ENCODE measurements at regions not wholly inside any gene's neighbourhood (a gene's known extent, or its start where the extent isn't known, plus 50 kb on each side); places are given as distances from the start of the nearest gene placed in this dataset.
A peak's percentile ranks its signal among the peaks of the same experiment; 100 is the strongest.
"Not testable (repeated sequence)": the region's sequence is repeated elsewhere in the genome, so short reads cannot be mapped to it uniquely, and the experiment has no call there.

GRCh38 chr10:114735946-114736345, 77.9 kb upstream of the ABLIM1 start:
- no peak for DNase-seq

GRCh38 chr10:114743521-114744231, 77.9 kb upstream of the FHIP2A start:
- no peak for DNase-seq

- no peak for DNase-seq
Observed at GRCh38 chr10:114746531-114746930, 75.0 kb upstream of the FHIP2A start.

GRCh38 chr10:114748241-114748640, 73.3 kb upstream of the FHIP2A start:
- no peak for DNase-seq

GRCh38 chr10:114749014-114749413, 72.6 kb upstream of the FHIP2A start:
- no peak for DNase-seq

GRCh38 chr10:114749510-114749909, 72.1 kb upstream of the FHIP2A start:
- no peak for DNase-seq

GRCh38 chr10:114751856-114752255, 69.7 kb upstream of the FHIP2A start:
- DNase-seq = no peak

- not testable (repeated sequence) for DNase-seq
Observed at GRCh38 chr10:114752570-114752969, 69.0 kb upstream of the FHIP2A start.

GRCh38 chr10:114753126-114753525, 68.5 kb upstream of the FHIP2A start:
- no peak for DNase-seq

GRCh38 chr10:114754445-114755320, 66.9 kb upstream of the FHIP2A start:
- DNase-seq = no peak

- no peak for DNase-seq
Observed at GRCh38 chr10:114755537-114755936, 66.0 kb upstream of the FHIP2A start.

GRCh38 chr10:114758331-114758730, 63.2 kb upstream of the FHIP2A start:
- DNase-seq = no peak

- DNase-seq = no peak
Observed at GRCh38 chr10:114761205-114762193, 60.1 kb upstream of the FHIP2A start.

- no peak for DNase-seq
Observed at GRCh38 chr10:114762811-114763210, 58.8 kb upstream of the FHIP2A start.

GRCh38 chr10:114764656-114765055, 56.9 kb upstream of the FHIP2A start:
- DNase-seq = no peak

GRCh38 chr10:114766470-114766869, 55.1 kb upstream of the FHIP2A start:
- no peak for DNase-seq

- DNase-seq = peak; percentile 11
Observed at GRCh38 chr10:114767101-114767985, 54.2 kb upstream of the FHIP2A start.

GRCh38 chr10:114767986-114768821, 53.4 kb upstream of the FHIP2A start:
- DNase-seq = peak; percentile 12

- DNase-seq = no peak
Observed at GRCh38 chr10:114770009-114770408, 51.6 kb upstream of the FHIP2A start.

- DNase-seq = no peak
Observed at GRCh38 chr10:114771157-114771556, 50.4 kb upstream of the FHIP2A start.

- no peak for DNase-seq
Observed at GRCh38 chr10:114771749-114772148, 49.8 kb upstream of the FHIP2A start.

Measured in activated naive CD4-positive, alpha-beta T cell treated with anti-CD3 and anti-CD28 coated beads, Interleukin-2, amount 50 U/mL, for 16 hours (primary cell).